Progenitor cell of endocrine pancreas (in vitro differentiated cells): ENCODE measurements at regions not wholly inside any gene's neighbourhood (a gene's known extent, or its start where the extent isn't known, plus 50 kb on each side); places are given as distances from the start of the nearest gene placed in this dataset.

Source experiments
- DNase-seq: peaks from one replicate; pipeline ENCODE4 v3.0.0; 2021; ENCODE audit warnings: low spot score; ENCODE audit not compliant: unreplicated experiment
- H3K27ac Mint-ChIP-seq: 2 replicates; pipeline ENCODE4 v1.8.0; 2021; ENCODE audit warnings: mild to moderate bottlenecking, moderate library complexity, mixed read lengths
- H3K27me3 Mint-ChIP-seq: 2 replicates; pipeline ENCODE4 v1.8.0; 2021; ENCODE audit warnings: mixed read lengths
- H3K36me3 Mint-ChIP-seq: 2 replicates; pipeline ENCODE4 v1.8.0; 2022; ENCODE audit warnings: mixed read lengths; ENCODE audit not compliant: insufficient read depth
- H3K4me1 Mint-ChIP-seq: 2 replicates; pipeline ENCODE4 v1.8.0; 2021; ENCODE audit warnings: low read depth, mixed read lengths
- H3K4me3 Mint-ChIP-seq: 2 replicates; pipeline ENCODE4 v1.8.0; 2021; ENCODE audit warnings: low read depth, mild to moderate bottlenecking, moderate library complexity, mixed read lengths
- H3K9me3 Mint-ChIP-seq: 2 replicates; pipeline ENCODE4 v1.8.0; 2021; ENCODE audit warnings: low read depth, mixed read lengths
- TF ChIP-seq, protein P1 (sequence below): fragments of 200-600 bp; sonication (generic); IDR thresholded peaks from one replicate; pipeline ENCODE4 v1.5.0; 2021; ENCODE audit warnings: antibody characterized with exemption, mild to moderate bottlenecking; ENCODE audit not compliant: unreplicated experiment

DNA sequence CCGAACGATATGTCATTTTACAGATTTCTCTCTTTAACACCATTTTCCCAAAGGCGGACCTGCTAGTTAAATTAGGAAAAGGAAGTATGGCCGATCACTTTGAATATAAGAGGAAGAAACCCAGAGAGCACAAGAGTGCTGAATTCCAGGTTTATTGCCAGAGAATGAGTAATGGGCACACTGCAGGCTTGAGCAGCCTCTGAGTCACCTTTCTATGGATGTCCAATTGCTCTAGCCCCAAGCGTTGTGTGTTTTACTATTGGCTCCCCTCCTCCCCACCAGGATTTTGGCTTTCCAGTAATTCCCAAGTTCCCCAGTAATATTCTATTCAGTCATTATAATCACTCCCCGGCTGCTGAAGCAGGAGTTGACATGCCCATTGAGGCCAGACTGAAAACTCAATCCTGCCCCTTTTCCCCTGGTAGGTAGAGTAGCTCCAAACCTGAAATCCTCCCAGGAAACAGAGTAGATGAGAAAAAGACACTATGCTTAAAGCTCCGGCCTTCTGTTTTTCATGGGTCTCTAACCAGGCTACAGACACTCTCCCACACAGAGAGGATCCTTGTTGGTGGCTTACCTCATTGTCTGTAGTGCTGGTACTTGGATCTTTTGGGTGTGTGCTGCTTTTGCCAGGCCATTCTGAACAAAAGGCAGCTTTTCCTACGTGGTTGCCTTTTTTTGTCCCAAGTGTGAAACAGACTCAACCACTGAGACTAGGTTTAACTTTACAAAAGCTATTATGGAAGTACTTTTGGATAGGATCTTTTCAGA, 704.3 kb upstream of the FLRT2 start:
- Mint-ChIP-seq H3K36me3 (no peaks in the 10 kb centered on the region), H3K9me3 (peaks cover 22% of the 10 kb centered on the region), H3K4me3 (no peak overlapping the region), H3K27me3 (no peaks in the 10 kb centered on the region), H3K27ac (no peak overlapping the region), H3K4me1 (no peaks in the 10 kb centered on the region)
- TF ChIP-seq, protein P1, sequence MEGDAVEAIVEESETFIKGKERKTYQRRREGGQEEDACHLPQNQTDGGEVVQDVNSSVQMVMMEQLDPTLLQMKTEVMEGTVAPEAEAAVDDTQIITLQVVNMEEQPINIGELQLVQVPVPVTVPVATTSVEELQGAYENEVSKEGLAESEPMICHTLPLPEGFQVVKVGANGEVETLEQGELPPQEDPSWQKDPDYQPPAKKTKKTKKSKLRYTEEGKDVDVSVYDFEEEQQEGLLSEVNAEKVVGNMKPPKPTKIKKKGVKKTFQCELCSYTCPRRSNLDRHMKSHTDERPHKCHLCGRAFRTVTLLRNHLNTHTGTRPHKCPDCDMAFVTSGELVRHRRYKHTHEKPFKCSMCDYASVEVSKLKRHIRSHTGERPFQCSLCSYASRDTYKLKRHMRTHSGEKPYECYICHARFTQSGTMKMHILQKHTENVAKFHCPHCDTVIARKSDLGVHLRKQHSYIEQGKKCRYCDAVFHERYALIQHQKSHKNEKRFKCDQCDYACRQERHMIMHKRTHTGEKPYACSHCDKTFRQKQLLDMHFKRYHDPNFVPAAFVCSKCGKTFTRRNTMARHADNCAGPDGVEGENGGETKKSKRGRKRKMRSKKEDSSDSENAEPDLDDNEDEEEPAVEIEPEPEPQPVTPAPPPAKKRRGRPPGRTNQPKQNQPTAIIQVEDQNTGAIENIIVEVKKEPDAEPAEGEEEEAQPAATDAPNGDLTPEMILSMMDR = no peak
- DNase-seq = no peak

GRCh38 chr14:84826294-84826693, 703.6 kb upstream of the FLRT2 start:
- no peak for DNase-seq
- Mint-ChIP-seq H3K27ac (no peak overlapping the region), H3K36me3 (no peaks in the 10 kb centered on the region), H3K4me3 (no peak overlapping the region), H3K4me1 (no peaks in the 10 kb centered on the region), H3K27me3 (no peaks in the 10 kb centered on the region), H3K9me3 (peaks cover 22% of the 10 kb centered on the region)
- TF ChIP-seq, protein P1 = no peak

DNA sequence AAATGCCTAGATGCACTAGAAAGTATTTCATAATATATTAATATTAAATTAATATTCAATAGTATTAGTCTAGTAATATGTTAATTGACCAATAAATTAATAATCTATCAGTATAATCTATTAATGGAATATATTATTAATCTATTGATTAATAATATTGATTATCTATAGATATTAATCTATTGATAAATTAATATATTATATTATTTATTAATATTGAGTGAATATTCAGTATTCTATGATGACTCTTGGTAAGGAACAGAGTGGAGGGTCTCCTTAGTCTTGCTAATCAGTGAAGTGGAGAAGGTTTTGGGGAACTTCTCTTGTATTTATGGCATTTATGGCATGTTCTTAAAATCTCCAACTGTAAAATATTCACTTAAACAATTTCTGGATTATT, 679.3 kb upstream of the FLRT2 start:
- H3K4me1 Mint-ChIP-seq = peaks cover 5% of the 10 kb centered on the region
- H3K9me3 Mint-ChIP-seq = peaks cover 7% of the 10 kb centered on the region
- no peak overlapping the region for H3K27ac Mint-ChIP-seq
- no peaks in the 10 kb centered on the region for H3K36me3 Mint-ChIP-seq
- no peak for DNase-seq
- H3K4me3 Mint-ChIP-seq = no peak overlapping the region
- H3K27me3 Mint-ChIP-seq = no peaks in the 10 kb centered on the region
- TF ChIP-seq, protein P1 = no peak

DNA sequence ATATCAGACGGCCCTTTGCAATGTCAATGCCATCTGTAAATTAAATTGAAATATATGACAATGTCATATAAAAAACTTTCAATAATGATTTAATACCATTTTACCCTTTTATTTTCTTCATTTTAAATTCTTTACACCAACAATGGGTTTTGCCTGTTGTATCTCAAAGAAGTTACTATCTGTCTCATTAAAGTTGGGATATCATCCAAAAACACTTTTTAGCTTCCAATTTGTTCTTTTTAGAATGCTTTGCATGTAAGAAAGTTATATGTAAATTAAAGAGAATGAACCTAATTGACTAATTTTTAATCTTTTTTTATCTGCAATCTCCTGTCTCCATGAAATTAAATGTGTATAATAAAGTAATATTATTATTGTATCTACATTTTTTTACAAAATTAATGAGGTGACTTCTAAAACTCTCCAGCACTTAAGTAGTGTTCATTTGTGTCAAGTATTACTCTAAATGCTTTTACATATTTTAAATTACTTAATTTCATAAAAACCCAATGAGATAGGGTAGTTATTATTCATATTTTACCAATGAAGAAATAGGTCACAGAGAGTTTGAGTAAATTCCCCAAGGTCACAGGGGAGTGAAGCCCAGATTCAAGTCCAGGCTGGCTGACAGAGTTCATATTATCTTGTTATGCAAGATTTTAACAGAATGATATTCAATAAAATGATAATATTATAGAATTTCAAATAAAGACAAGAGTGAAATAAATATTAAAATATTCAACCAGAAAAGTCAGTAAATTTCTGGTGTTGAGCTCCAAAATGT, 673.0 kb upstream of the FLRT2 start:
- H3K9me3 Mint-ChIP-seq = peaks cover 4% of the 10 kb centered on the region
- no peak for DNase-seq
- H3K4me3 Mint-ChIP-seq = no peak overlapping the region
- H3K27me3 Mint-ChIP-seq = no peaks in the 10 kb centered on the region
- no peak overlapping the region for H3K27ac Mint-ChIP-seq
- H3K36me3 Mint-ChIP-seq = no peaks in the 10 kb centered on the region
- TF ChIP-seq, protein P1 = no peak
- H3K4me1 Mint-ChIP-seq = peaks cover 3% of the 10 kb centered on the region

DNA sequence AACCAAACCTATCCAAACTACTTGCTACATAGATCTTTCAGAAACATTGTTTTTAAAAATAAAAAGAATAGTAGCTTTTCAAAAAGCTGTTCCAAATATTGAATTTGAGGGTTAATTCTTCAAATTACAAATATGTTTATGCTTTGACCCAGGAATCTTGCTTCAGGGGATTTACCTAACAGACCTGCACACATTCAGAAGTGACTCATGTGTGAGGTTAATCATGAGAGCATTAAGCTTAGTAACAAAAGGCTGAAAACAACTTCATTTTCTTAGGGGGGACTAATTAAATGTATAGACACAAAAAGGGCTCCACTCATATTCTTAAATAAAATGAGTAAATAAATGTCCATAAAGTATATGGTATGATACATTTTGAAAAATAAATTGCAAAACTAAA, 672.4 kb upstream of the FLRT2 start:
- Mint-ChIP-seq H3K36me3 (no peaks in the 10 kb centered on the region), H3K27ac (no peak overlapping the region), H3K27me3 (no peaks in the 10 kb centered on the region), H3K4me1 (peaks cover 3% of the 10 kb centered on the region), H3K4me3 (no peak overlapping the region), H3K9me3 (peaks cover 4% of the 10 kb centered on the region)
- TF ChIP-seq, protein P1 = no peak
- no peak for DNase-seq
